Chondrocyte (in vitro differentiated cells): ENCODE measurements at regions not wholly inside any gene's neighbourhood (a gene's known extent, or its start where the extent isn't known, plus 50 kb on each side); places are given as distances from the start of the nearest gene placed in this dataset.

ENCODE experiments used
- DNase-seq: peaks from one replicate; pipeline ENCODE4 v3.0.0; 2021; ENCODE audit warnings: mixed read lengths, low spot score
- H3K27ac Mint-ChIP-seq: one replicate; pipeline ENCODE4 v1.8.0; 2021; ENCODE audit warnings: mild to moderate bottlenecking, moderate library complexity, mixed read lengths; ENCODE audit not compliant: unreplicated experiment
- H3K27me3 Mint-ChIP-seq: 2 replicates; pipeline ENCODE4 v1.8.0; 2021; ENCODE audit warnings: low read depth, mixed read lengths
- H3K36me3 Mint-ChIP-seq: 2 replicates; pipeline ENCODE4 v1.8.0; 2021; ENCODE audit warnings: low read depth, mixed read lengths
- H3K4me1 Mint-ChIP-seq: 2 replicates; pipeline ENCODE4 v1.8.0; 2021; ENCODE audit warnings: low read depth, mild to moderate bottlenecking, mixed read lengths
- H3K4me3 Mint-ChIP-seq: one replicate; pipeline ENCODE4 v1.8.0; 2021; ENCODE audit warnings: mild to moderate bottlenecking, moderate library complexity, mixed read lengths; ENCODE audit not compliant: unreplicated experiment
- H3K9me3 Mint-ChIP-seq: 2 replicates; pipeline ENCODE4 v1.8.0; 2021; ENCODE audit warnings: low read depth, mixed read lengths
- TF ChIP-seq, protein P1 (sequence below): fragments of 200-600 bp; sonication (generic); IDR thresholded peaks from 2 replicates; pipeline ENCODE4 v1.5.0; 2021; ENCODE audit warnings: antibody characterized with exemption, mild to moderate bottlenecking, moderate library complexity

DNA sequence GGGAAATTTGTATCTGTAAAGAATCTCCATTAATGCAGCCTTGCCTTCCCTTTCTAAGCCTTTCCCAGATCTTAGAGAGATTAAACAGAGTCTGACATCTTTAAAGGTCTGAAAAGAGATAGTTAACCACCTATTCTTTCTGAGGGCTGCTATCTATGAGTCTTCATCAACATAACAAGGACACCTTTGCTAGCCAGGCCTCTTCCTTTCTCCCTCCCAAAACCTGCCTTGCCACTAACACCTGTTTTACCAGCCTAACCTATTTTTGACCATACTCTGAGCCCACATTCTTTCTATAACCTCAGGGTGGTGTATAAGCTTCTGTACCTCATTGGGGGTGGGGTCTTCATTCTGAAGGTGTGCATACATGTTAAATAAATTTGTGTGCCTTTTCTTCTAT lies 217.1 kb downstream of the IPMK start:
- Mint-ChIP-seq H3K4me3 (no peak overlapping the region), H3K27me3 (peaks cover 13% of the 10 kb centered on the region), H3K36me3 (no peaks in the 10 kb centered on the region), H3K27ac (no peak overlapping the region), H3K9me3 (no peaks in the 10 kb centered on the region), H3K4me1 (peaks cover 4% of the 10 kb centered on the region)
- TF ChIP-seq, protein P1, sequence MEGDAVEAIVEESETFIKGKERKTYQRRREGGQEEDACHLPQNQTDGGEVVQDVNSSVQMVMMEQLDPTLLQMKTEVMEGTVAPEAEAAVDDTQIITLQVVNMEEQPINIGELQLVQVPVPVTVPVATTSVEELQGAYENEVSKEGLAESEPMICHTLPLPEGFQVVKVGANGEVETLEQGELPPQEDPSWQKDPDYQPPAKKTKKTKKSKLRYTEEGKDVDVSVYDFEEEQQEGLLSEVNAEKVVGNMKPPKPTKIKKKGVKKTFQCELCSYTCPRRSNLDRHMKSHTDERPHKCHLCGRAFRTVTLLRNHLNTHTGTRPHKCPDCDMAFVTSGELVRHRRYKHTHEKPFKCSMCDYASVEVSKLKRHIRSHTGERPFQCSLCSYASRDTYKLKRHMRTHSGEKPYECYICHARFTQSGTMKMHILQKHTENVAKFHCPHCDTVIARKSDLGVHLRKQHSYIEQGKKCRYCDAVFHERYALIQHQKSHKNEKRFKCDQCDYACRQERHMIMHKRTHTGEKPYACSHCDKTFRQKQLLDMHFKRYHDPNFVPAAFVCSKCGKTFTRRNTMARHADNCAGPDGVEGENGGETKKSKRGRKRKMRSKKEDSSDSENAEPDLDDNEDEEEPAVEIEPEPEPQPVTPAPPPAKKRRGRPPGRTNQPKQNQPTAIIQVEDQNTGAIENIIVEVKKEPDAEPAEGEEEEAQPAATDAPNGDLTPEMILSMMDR, result no peak
- no peak for DNase-seq

DNA sequence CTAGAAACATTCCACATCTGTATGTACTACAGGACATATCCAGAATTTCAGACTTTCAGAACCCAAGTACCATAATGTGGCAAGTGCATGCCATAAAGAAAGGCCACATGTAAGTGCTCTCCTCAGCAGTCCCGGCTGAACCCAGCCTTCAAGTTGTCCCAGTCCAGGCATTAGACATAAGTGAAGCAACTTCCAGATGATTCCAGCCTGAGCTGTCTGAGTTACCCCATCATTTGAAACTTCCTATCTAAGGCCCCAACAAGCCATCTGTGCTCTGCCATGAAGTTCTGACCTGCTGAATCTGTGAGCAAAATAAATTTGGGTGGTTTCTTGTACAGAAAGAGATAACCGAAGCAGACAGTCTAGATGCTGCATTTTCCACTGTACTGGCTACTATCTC lies 218.8 kb downstream of the IPMK start:
- Mint-ChIP-seq H3K36me3 (no peaks in the 10 kb centered on the region), H3K4me1 (peaks cover 4% of the 10 kb centered on the region), H3K27me3 (peaks cover 13% of the 10 kb centered on the region), H3K27ac (no peak overlapping the region), H3K9me3 (no peaks in the 10 kb centered on the region), H3K4me3 (no peak overlapping the region)
- no peak for DNase-seq
- TF ChIP-seq, protein P1, result no peak

DNA sequence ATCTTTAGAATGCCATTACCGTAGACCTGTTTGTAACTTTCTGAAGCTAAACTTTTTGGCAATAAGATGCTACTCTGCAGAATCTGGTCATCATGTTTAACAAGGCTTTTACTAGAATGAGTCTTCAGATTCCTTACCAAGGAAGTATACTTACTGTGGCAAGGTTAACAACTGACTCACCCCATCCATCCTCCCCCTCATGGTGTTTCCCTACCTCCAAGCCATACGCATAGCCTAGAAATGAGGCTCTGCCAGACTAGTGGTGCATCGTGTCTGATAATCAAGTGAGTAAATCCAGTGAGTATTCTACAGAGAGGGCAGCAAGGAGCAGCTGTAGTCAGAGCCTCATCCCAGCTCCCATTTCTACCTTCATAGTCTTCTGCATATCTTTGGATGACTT lies 223.6 kb downstream of the IPMK start:
- Mint-ChIP-seq H3K27ac (no peak overlapping the region), H3K4me1 (no peaks in the 10 kb centered on the region), H3K36me3 (peaks cover 2% of the 10 kb centered on the region), H3K27me3 (peaks cover 9% of the 10 kb centered on the region), H3K4me3 (no peak overlapping the region), H3K9me3 (peaks cover 7% of the 10 kb centered on the region)
- DNase-seq, result no peak
- TF ChIP-seq, protein P1, result no peak

DNA sequence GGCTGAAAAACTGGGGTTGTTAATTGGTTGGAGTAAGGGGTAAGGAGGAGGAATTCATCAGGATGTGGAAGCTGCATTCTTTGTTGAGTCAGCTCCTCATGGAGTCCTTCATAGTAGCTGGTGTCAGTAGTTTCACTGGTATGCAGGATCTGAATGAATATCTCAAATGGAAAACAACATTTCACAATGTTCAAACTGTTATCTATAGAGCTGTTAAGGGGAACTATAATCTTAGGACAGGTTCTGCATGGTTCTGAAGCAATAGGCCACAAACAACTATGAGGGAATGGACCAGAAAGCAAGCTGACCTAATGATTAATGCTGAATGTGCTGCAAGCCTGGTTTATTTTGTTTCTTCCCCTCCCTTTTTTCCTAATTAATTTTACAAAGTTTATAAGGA lies 225.8 kb downstream of the IPMK start:
- Mint-ChIP-seq H3K9me3 (peaks cover 7% of the 10 kb centered on the region), H3K36me3 (peaks cover 2% of the 10 kb centered on the region), H3K4me3 (no peak overlapping the region), H3K27ac (no peak overlapping the region), H3K27me3 (peaks cover 4% of the 10 kb centered on the region), H3K4me1 (peaks cover 7% of the 10 kb centered on the region)
- TF ChIP-seq, protein P1, result no peak
- no peak for DNase-seq

DNA sequence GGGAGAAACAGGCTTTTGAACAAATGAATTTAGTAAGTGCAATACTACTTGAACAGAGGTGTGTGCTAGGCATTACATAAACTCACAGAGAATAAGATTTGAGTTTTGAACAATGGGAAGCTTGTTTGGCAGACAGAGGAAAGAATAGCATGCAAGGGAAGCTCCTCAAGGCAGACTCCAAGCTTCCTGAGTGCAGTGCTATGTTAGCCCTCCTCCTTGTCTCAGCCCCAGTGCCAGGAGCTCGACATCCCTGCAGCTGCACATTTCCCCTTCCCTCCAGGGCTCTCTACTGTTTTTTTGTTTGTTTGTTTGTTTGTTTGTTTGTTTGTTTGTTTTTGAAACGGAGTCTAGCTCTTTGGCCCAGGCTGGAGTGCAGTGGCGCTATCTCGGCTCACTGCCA lies 237.5 kb downstream of the IPMK start:
- DNase-seq, result no peak
- Mint-ChIP-seq H3K4me1 (peaks cover 35% of the 10 kb centered on the region), H3K36me3 (peaks cover 4% of the 10 kb centered on the region), H3K9me3 (peaks cover 6% of the 10 kb centered on the region), H3K4me3 (no peak overlapping the region), H3K27me3 (no peaks in the 10 kb centered on the region), H3K27ac (no peak overlapping the region)
- TF ChIP-seq, protein P1, result no peak
